Keratinocyte (primary cell): ENCODE measurements at regions not wholly inside any gene's neighbourhood (a gene's known extent, or its start where the extent isn't known, plus 50 kb on each side); places are given as distances from the start of the nearest gene placed in this dataset.

Experiments
- DNase-seq: peaks from one replicate; pipeline ENCODE4 v3.0.0-alpha.2; 2011; ENCODE audit warnings: low read depth, missing footprints, low spot score
- FAIRE-seq: peaks from 2 replicates; lab custom pipeline; 2011; peaks lifted over from hg19 to GRCh38; lab: Jason Lieb, UNC
- H2AFZ ChIP-seq: 2 replicates; pipeline ENCODE4 v1.6.0; 2012; ENCODE audit warnings: low read length, control low read depth, inconsistent platforms; ENCODE audit not compliant: control insufficient read depth
- H3K27ac ChIP-seq: 2 replicates; pipeline ENCODE4 v1.5.1; 2011; ENCODE audit warnings: low read length; ENCODE audit not compliant: control insufficient read depth, insufficient read depth
- H3K27me3 ChIP-seq: 3 replicates; pipeline ENCODE4 v1.6.0; 2011; ENCODE audit warnings: low read length; ENCODE audit not compliant: control insufficient read depth, insufficient read depth; ENCODE audit errors: extremely low read depth
- H3K36me3 ChIP-seq, 2 experiments: 2 replicates in 1 of 2; 3 replicates in 1 of 2; pipeline ENCODE4 v1.5.1; 2011; ENCODE audit warnings: low read length in 2 of 2, mild to moderate bottlenecking in 1 of 2; ENCODE audit not compliant: control insufficient read depth in 2 of 2, insufficient read depth in 2 of 2; ENCODE audit errors: extremely low read depth in 1 of 2
- H3K4me1 ChIP-seq: 3 replicates; pipeline ENCODE4 v1.5.1; 2011; ENCODE audit warnings: low read length; ENCODE audit not compliant: control insufficient read depth, insufficient read depth; ENCODE audit errors: extremely low read depth
- H3K4me2 ChIP-seq: 3 replicates; pipeline ENCODE4 v1.6.0; 2011; ENCODE audit warnings: low read depth, low read length; ENCODE audit not compliant: control insufficient read depth, insufficient read depth; ENCODE audit errors: extremely low read depth
- H3K4me3 ChIP-seq, 3 experiments: fragments of 200-600 bp in 1 of 3; sonication (generic) in 1 of 3; 2 replicates in 2 of 3; 3 replicates in 1 of 3; pipeline ENCODE4 v1.5.1; 2011 to 2016; ENCODE audit warnings: low read length in 3 of 3, mild to moderate bottlenecking in 3 of 3, control low read depth in 2 of 3, inconsistent platforms in 1 of 3, low read depth in 1 of 3, mixed read lengths in 1 of 3, mixed run types in 1 of 3, moderate library complexity in 1 of 3; ENCODE audit not compliant: control insufficient read depth in 2 of 3, insufficient read depth in 2 of 3; ENCODE audit errors: extremely low read depth in 1 of 3
- H3K79me2 ChIP-seq: 2 replicates; pipeline ENCODE4 v1.6.0; 2012; ENCODE audit warnings: low read length; ENCODE audit not compliant: control insufficient read depth, insufficient read depth
- H3K9ac ChIP-seq: 3 replicates; pipeline ENCODE4 v1.6.0; 2011; ENCODE audit warnings: low read length; ENCODE audit not compliant: control insufficient read depth, insufficient read depth; ENCODE audit errors: extremely low read depth
- H3K9me1 ChIP-seq: 3 replicates; pipeline ENCODE4 v1.6.0; 2011; ENCODE audit warnings: low read length; ENCODE audit not compliant: control insufficient read depth, insufficient read depth; ENCODE audit errors: extremely low read depth
- H3K9me3 ChIP-seq: 2 replicates; pipeline ENCODE4 v1.5.1; 2012; ENCODE audit warnings: low read depth, low read length; ENCODE audit not compliant: control insufficient read depth
- H4K20me1 ChIP-seq: 3 replicates; pipeline ENCODE4 v1.6.0; 2011; ENCODE audit warnings: low read length; ENCODE audit not compliant: control insufficient read depth, insufficient read depth; ENCODE audit errors: extremely low read depth
- EZH2 ChIP-seq: IDR thresholded peaks from one replicate; pipeline ENCODE4 v1.6.1; 2012; ENCODE audit warnings: inconsistent platforms, mild to moderate bottlenecking, low read length, moderate library complexity
- dilution Hi-C: fragments of 300-500 bp; cut with MboI; formaldehyde crosslinking; loops from one replicate; pipeline ENCODE4 v1.7.0; 2020; ENCODE audit warnings: low sequenced_read_pairs; ENCODE audit not compliant: extremely low pct_ligation_motif_present
- TF ChIP-seq, protein P1 (sequence below), 3 experiments: IDR thresholded peaks in 1 of 3; conservative IDR thresholded peaks in 1 of 3; optimal IDR thresholded peaks in 1 of 3; 2 replicates in 2 of 3; 3 replicates in 1 of 3; pipeline versions ENCODE3 to v1.5.1; 2011; ENCODE audit warnings: low read length in 3 of 3, mild to moderate bottlenecking in 3 of 3, moderate library complexity in 2 of 3, control low read depth in 1 of 3, inconsistent platforms in 1 of 3; ENCODE audit not compliant: insufficient read depth in 2 of 3; ENCODE audit errors: extremely low read depth in 1 of 3

DNA sequence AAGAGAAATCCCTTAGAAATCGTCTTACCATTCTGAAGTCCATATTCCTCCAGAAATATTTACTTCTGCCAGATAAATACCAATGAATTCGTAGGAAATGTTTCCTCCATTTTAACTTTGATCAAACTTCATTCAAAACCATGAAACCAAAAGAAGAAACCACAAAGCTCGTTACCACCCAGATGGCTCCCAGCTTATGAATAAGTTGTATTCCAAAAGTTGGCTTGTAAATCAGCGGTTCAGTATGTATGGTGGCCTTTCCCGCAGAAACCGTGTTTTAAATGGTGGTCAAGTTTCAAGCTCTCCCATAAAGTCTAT is 73.6 kb upstream of the RIPOR2 start:
- TF ChIP-seq EZH2 = no peak
- TF ChIP-seq, protein P1, sequence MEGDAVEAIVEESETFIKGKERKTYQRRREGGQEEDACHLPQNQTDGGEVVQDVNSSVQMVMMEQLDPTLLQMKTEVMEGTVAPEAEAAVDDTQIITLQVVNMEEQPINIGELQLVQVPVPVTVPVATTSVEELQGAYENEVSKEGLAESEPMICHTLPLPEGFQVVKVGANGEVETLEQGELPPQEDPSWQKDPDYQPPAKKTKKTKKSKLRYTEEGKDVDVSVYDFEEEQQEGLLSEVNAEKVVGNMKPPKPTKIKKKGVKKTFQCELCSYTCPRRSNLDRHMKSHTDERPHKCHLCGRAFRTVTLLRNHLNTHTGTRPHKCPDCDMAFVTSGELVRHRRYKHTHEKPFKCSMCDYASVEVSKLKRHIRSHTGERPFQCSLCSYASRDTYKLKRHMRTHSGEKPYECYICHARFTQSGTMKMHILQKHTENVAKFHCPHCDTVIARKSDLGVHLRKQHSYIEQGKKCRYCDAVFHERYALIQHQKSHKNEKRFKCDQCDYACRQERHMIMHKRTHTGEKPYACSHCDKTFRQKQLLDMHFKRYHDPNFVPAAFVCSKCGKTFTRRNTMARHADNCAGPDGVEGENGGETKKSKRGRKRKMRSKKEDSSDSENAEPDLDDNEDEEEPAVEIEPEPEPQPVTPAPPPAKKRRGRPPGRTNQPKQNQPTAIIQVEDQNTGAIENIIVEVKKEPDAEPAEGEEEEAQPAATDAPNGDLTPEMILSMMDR (optimal IDR thresholded peaks at IDR 0.05 in 1 of 3, IDR thresholded peaks at IDR 0.05 in 1 of 3, conservative IDR thresholded peaks at IDR 0.05 in 1 of 3; ENCODE audit: extremely low read depth in 1 of 3, insufficient read depth in 2 of 3, low read length in 3 of 3) = no peak
- Histone ChIP-seq H3K27me3 (no peaks in the 10 kb centered on the region), H3K9me3 (no peaks in the 10 kb centered on the region), H3K4me3 (no peak overlapping the region), H2AFZ (no peak overlapping the region), H3K9me1 (no peaks in the 10 kb centered on the region), H3K27ac (no peak overlapping the region), H4K20me1 (no peaks in the 10 kb centered on the region), H3K36me3 (no peaks in the 10 kb centered on the region), H3K79me2 (no peaks in the 10 kb centered on the region), H3K9ac (no peak overlapping the region), H3K4me1 (peaks cover 45% of the 10 kb centered on the region), H3K4me2 (no peak overlapping the region)
- DNase-seq (no peak), FAIRE-seq (no peak)
- dilution Hi-C loops = no loop called here

DNA sequence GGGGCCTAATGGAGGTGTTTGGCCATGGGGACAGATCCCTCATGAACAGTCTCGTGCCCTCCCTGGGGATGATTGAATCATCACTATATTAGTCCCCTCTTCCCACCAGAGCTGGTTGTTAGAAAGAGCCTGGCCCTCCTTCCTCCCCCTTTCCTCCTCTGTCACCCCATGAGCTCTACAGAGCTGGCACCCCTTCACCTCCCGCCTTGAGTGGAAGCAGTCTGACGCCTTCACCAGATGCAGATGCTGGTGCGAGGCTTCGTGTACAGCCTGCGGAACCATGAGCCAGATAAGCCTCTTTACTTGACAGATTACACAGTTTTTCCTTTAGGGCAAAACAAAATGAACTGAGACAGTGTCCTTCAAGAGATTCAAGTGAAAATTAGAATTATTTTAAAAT is 74.4 kb upstream of the RIPOR2 start:
- H4K20me1 ChIP-seq = no peaks in the 10 kb centered on the region
- FAIRE-seq (no peak), DNase-seq (no peak)
- no peaks in the 10 kb centered on the region for H3K79me2 ChIP-seq
- H3K9me3 ChIP-seq = no peaks in the 10 kb centered on the region
- H3K9me1 ChIP-seq = no peaks in the 10 kb centered on the region
- H3K27ac ChIP-seq = no peak overlapping the region
- peaks cover 42% of the 10 kb centered on the region for H3K4me1 ChIP-seq
- H3K36me3 ChIP-seq = no peaks in the 10 kb centered on the region
- no peaks in the 10 kb centered on the region for H3K27me3 ChIP-seq
- no peak overlapping the region for H2AFZ ChIP-seq
- TF ChIP-seq, protein P1 (optimal IDR thresholded peaks at IDR 0.05 in 1 of 3, IDR thresholded peaks at IDR 0.05 in 1 of 3, conservative IDR thresholded peaks at IDR 0.05 in 1 of 3; ENCODE audit: extremely low read depth in 1 of 3, insufficient read depth in 2 of 3, low read length in 3 of 3) = no peak
- TF ChIP-seq EZH2 = no peak
- no peak overlapping the region for H3K9ac ChIP-seq
- no peak overlapping the region for H3K4me3 ChIP-seq
- dilution Hi-C loops = no loop called here
- H3K4me2 ChIP-seq = no peak overlapping the region
